ENCODE measurements at regions not wholly inside any gene's neighbourhood (a gene's known extent, or its start where the extent isn't known, plus 50 kb on each side); places are given as distances from the start of the nearest gene placed in this dataset.
"Not testable (repeated sequence)": the region's sequence is repeated elsewhere in the genome, so short reads cannot be mapped to it uniquely, and the experiment has no call there.

DNA sequence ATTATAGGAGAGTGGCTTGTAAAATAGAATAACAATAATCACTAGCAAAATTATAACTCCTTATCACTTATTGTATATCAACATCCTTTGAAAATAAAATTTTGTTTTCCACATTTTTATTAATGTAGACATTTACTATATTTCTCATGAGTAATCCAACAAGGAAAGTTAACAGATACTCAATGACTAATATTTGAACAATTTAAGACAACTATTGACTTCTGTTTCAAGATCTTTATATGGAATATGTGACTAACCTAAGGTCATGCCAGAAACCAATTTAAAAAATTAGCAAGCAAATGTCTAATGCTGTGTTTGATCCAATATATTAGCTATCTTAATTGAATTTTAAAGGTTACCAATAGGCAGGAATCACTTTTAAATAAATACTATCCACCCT is 638.5 kb upstream of the FLRT2 start:
- DNase-seq (ENCODE audit: extremely low spot score), result no peak

DNA sequence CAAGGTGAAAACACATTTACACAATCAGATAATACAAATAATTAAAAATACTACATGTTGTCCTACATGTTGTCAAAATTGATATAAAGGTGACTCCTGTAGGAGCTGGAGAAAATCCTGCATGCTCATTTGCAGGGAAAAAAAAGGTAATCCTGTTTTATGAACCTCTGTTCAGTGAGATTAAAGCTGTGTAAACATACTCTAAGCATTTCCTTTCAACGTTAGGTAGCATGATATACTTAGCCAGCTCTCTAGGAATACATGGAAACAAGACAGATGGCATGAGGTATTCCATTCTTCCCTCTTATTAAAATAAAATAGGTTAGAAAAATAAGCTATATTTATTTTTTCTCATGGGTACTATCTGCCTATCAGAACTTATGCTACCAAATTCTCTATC is 635.7 kb upstream of the FLRT2 start:
- TF ChIP-seq SUZ12 (IDR thresholded peaks at IDR 0.05) (no peak), L3MBTL2 (conservative IDR thresholded peaks at IDR 0.05) (no peak), FOXA1 (IDR thresholded peaks at IDR 0.05) (no peak)
- no peak for DNase-seq (ENCODE audit: extremely low spot score)
- POLR2A ChIA-PET, result no interaction called here
- CTCF ChIA-PET, result no interaction called here

More for the DNA sequence above, 638.5 kb upstream of the FLRT2 start:
- POLR2A ChIA-PET, result no interaction called here
- CTCF ChIA-PET, result no interaction called here
- TF ChIP-seq BHLHE40 (IDR thresholded peaks at IDR 0.05; ENCODE audit: borderline replicate concordance) (no peak), CTBP1 (IDR thresholded peaks at IDR 0.05; ENCODE audit: borderline replicate concordance) (no peak), FOXK2 (IDR thresholded peaks at IDR 0.05) (no peak), TARDBP (IDR thresholded peaks at IDR 0.05) (no peak), FOXA1 (IDR thresholded peaks at IDR 0.05) (no peak), NFRKB (IDR thresholded peaks at IDR 0.05) (no peak)

DNA sequence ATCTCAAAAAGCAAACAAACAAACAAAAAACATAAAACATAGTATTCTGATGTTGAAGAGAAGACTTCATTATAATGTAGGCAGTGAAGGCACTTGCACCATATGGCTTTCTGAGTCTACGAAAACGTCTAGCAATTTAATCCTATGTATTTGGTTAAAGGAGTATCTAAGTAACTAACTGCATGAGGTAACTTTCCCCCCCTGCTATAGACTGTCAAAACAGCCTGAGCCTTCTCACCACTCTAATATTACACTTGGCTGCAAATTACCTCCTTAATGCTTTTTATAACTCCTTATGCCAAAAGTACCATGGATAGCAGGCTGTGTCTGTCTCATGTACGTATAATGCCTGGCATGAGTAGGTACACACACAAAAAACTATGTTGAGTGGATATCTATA is 607.6 kb upstream of the FLRT2 start:
- ChIA-PET CTCF (no interaction called here), POLR2A (no interaction called here)
- no peak for DNase-seq (ENCODE audit: extremely low spot score)
- TF ChIP-seq SP1 (IDR thresholded peaks at IDR 0.05), result no peak
- no peak for TF ChIP-seq ZNF384 (IDR thresholded peaks at IDR 0.05)

DNA sequence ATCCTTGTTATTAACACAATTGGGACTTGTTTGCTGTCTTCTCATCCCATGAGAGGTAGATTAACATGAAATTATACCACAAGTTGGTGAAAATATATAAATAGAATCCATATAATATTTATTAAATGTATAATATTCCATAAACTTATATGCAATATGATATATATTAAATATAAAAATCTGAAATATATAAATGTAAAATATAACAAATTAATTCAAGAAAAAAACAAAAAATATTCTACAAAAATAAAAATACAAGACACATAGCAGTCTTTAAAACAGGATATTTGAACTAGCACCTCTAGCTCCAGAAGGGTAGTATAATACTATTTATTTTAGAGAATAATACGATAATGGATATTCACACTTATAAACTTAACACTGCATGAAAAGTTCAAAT is 603.3 kb upstream of the FLRT2 start:
- ChIA-PET POLR2A (no interaction called here), CTCF (no interaction called here)
- TF ChIP-seq ZNF384 (IDR thresholded peaks at IDR 0.05), result no peak
- TF ChIP-seq SUZ12 (IDR thresholded peaks at IDR 0.05), result no peak
- no peak for TF ChIP-seq CTBP1 (IDR thresholded peaks at IDR 0.05; ENCODE audit: borderline replicate concordance)
- no peak for TF ChIP-seq FOXA1 (IDR thresholded peaks at IDR 0.05)
- DNase-seq (ENCODE audit: extremely low spot score), result no peak

DNA sequence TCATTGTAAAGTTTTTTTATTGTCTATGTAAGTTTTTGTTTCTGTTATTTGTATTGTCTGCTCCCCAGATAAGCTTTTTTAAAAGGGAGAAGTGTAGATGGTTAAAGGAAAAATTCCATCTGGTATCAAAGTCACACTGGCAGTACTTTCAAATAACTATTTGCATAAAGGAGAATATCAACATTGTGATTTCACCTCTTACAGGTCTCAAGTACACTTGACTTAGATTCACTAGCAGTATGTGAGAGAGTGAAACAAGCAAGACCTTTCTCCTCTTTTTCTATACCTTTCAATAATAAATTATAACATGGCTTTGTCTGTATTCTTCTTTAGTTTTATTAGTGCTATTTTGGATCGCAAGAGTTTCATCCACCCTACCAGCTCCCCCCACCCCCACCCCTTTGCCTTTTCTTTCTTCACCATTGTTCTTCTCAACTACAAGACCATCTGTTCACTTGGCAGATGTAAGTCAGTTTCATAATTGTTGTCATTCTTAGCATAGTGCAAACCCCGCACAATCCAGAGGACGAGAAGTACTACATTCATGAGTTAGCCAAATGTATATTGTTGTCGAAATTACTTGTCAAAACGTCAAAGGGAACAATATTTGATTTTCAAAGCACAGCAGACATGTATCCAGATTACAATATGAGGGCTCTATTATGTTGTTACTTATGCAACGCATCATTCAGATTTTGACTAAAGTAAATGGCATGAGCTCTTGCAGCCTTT is 602.7 kb upstream of the FLRT2 start:
- TF ChIP-seq, protein P1, sequence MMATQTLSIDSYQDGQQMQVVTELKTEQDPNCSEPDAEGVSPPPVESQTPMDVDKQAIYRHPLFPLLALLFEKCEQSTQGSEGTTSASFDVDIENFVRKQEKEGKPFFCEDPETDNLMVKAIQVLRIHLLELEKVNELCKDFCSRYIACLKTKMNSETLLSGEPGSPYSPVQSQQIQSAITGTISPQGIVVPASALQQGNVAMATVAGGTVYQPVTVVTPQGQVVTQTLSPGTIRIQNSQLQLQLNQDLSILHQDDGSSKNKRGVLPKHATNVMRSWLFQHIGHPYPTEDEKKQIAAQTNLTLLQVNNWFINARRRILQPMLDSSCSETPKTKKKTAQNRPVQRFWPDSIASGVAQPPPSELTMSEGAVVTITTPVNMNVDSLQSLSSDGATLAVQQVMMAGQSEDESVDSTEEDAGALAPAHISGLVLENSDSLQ (IDR thresholded peaks at IDR 0.05), result no peak
- no peak for DNase-seq (ENCODE audit: extremely low spot score)
- ChIA-PET CTCF (no interaction called here), POLR2A (no interaction called here)

DNA sequence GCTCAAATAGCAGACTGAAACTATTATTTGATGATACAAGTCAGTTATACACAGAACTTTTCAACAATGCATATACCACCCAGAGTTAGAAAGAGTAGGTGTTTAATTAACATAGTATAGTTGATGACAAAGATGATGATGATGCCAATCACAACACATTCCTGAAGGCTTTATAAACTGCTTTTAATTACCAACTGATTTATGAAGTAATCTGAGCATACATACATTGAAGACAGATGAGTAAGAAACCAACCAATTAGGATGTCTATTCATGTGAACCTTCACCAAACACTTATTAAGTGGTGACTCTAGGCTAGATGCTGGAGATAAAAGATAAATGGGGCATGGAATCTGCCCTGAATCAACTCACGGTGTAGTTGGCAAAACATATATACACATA is 600.9 kb upstream of the FLRT2 start:
- no peak for DNase-seq (ENCODE audit: extremely low spot score)
- ChIA-PET CTCF (no interaction called here), POLR2A (no interaction called here)
- TF ChIP-seq ELF4 (IDR thresholded peaks at IDR 0.05) (no peak), HDGF (IDR thresholded peaks at IDR 0.05; ENCODE audit: borderline replicate concordance) (no peak), FOXA1 (IDR thresholded peaks at IDR 0.05) (no peak)

GRCh38 chr14:84929834-84930233 is 600.1 kb upstream of the FLRT2 start:
- ChIA-PET CTCF (no interaction called here), POLR2A (no interaction called here)
- TF ChIP-seq CTBP1 (IDR thresholded peaks at IDR 0.05; ENCODE audit: borderline replicate concordance), result no peak
- no peak for TF ChIP-seq FOXK2 (IDR thresholded peaks at IDR 0.05)
- TF ChIP-seq TARDBP (IDR thresholded peaks at IDR 0.05), result no peak
- TF ChIP-seq ELF4 (IDR thresholded peaks at IDR 0.05), result no peak
- no peak for TF ChIP-seq BHLHE40 (IDR thresholded peaks at IDR 0.05; ENCODE audit: borderline replicate concordance)
- no peak for TF ChIP-seq SUZ12 (IDR thresholded peaks at IDR 0.05)
- TF ChIP-seq, protein P1 (IDR thresholded peaks at IDR 0.05), result no peak
- no peak for TF ChIP-seq NFRKB (IDR thresholded peaks at IDR 0.05)
- DNase-seq (ENCODE audit: extremely low spot score), result no peak

DNA sequence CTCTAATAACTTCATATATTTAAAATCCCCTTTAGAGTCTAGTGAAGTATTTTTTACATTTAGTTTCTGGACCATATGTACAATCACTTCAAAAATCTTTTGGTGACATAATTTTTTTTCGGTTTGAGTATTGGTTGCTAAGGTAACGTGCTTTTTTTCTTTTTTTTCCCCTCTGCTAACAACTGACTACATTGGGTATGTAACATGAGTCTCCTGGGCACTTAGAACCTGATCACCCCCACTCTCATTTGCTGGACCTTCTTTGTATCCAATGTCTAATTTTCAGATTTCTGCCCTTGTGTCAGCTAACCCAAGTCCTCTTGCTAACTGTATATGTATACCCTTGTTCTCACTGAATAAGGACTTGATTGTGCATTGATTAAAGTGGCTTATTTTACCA is 592.9 kb upstream of the FLRT2 start:
- ChIA-PET POLR2A (no interaction called here), CTCF (no interaction called here)
- DNase-seq (ENCODE audit: extremely low spot score), result no peak
- TF ChIP-seq TARDBP (IDR thresholded peaks at IDR 0.05), result no peak
- TF ChIP-seq ZNF384 (IDR thresholded peaks at IDR 0.05), result no peak
- no peak for TF ChIP-seq FOXM1 (IDR thresholded peaks at IDR 0.05; ENCODE audit: borderline replicate concordance)
- no peak for TF ChIP-seq HDGF (IDR thresholded peaks at IDR 0.05; ENCODE audit: borderline replicate concordance)
- no peak for TF ChIP-seq CTBP1 (IDR thresholded peaks at IDR 0.05; ENCODE audit: borderline replicate concordance)

DNA sequence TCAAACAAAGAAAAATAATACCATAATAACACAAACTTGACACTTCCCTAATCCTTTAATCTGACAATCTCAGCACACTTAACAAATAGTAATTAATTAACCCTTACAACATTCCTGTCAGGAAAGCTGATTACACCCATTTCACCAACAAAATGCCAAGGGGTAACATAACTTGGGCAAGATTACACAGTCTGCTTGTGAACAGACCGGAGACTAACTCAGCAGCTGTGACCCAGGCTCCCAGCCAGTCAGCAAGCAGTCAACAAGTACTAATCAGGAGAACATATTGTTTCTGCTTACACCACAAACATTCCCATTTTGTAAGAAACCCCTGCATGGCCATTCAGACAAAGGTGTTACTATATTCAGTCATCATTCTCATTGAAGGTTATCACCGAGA is 592.5 kb upstream of the FLRT2 start:
- TF ChIP-seq FOXK2 (IDR thresholded peaks at IDR 0.05) (no peak), ARNT (IDR thresholded peaks at IDR 0.05) (no peak), NFRKB (IDR thresholded peaks at IDR 0.05) (no peak), ELF4 (IDR thresholded peaks at IDR 0.05) (no peak), L3MBTL2 (conservative IDR thresholded peaks at IDR 0.05) (no peak), LEF1 (IDR thresholded peaks at IDR 0.05; ENCODE audit: borderline replicate concordance) (no peak), SUZ12 (IDR thresholded peaks at IDR 0.05) (no peak), HDGF (IDR thresholded peaks at IDR 0.05; ENCODE audit: borderline replicate concordance) (no peak), CTBP1 (IDR thresholded peaks at IDR 0.05; ENCODE audit: borderline replicate concordance) (no peak), BHLHE40 (IDR thresholded peaks at IDR 0.05; ENCODE audit: borderline replicate concordance) (no peak), FOXM1 (IDR thresholded peaks at IDR 0.05; ENCODE audit: borderline replicate concordance) (no peak), ZNF384 (IDR thresholded peaks at IDR 0.05) (no peak), TARDBP (IDR thresholded peaks at IDR 0.05) (no peak), FOXA1 (IDR thresholded peaks at IDR 0.05) (no peak), SP1 (IDR thresholded peaks at IDR 0.05) (no peak)
- TF ChIP-seq, protein P1 (IDR thresholded peaks at IDR 0.05), result no peak
- DNase-seq (ENCODE audit: extremely low spot score), result no peak
- CTCF ChIA-PET, result no interaction called here
- POLR2A ChIA-PET, result no interaction called here

DNA sequence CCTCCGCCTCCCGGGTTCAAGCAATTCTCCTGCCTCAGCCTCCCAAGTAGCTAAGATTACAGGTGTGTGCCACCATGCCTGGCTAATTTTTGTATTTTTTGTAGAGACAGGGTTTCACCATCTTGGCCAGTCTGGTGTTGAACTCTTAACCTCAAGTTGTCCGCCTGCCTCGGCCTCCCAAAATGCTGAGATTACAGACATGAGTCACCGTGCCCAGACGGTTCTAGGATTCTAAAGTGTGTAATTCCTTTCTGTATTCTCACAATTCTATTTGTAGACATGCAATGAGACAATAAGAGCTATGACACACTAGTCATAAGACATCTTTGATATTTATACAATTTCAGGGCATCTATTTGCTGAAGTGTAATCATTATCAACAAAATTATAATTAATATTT is 585.0 kb upstream of the FLRT2 start:
- CTCF ChIA-PET; DNase-seq (ENCODE audit: extremely low spot score); POLR2A ChIA-PET: not testable (repeated sequence)
